ENCODE measurements at regions not wholly inside any gene's neighbourhood (a gene's known extent, or its start where the extent isn't known, plus 50 kb on each side); places are given as distances from the start of the nearest gene placed in this dataset.

GRCh38 chr12:13503094-13503835, 306.7 kb downstream of the EMP1 start:
- DNase-seq (ENCODE audit: low read depth) = no peak

- no peak for DNase-seq (ENCODE audit: low read depth)
Measured at GRCh38 chr12:13499008-13499407, 302.5 kb downstream of the EMP1 start.

DNA sequence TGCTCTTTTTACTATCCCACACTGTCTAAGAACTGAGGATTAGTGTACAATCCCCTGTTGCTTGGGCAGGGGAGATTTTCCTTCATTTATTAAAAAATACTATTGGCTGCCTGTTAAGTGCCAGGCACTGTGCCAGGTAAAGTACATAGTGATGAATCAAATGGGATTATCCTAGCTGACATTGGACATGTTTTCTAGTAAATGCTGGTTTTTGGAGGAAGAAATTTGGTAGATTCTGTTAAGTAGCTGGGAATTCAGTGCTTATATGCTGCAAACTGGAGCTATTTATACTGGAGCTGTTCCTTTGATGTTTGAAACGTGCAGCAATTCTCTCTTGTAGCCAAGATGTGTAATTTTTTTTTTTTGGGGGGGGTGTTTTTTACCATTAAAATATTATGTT, 299.6 kb downstream of the EMP1 start:
- no peak for DNase-seq (ENCODE audit: low read depth)

GRCh38 chr12:13489246-13489645, 292.7 kb downstream of the EMP1 start:
- DNase-seq (ENCODE audit: low read depth) = no peak

- DNase-seq (ENCODE audit: low read depth) = no peak
Measured at GRCh38 chr12:13487326-13487725, 290.8 kb downstream of the EMP1 start.

GRCh38 chr12:13486794-13487193, 290.3 kb downstream of the EMP1 start:
- DNase-seq (ENCODE audit: low read depth) = no peak

GRCh38 chr12:13478650-13479181, 282.2 kb downstream of the EMP1 start:
- no peak for DNase-seq (ENCODE audit: low read depth)

DNA sequence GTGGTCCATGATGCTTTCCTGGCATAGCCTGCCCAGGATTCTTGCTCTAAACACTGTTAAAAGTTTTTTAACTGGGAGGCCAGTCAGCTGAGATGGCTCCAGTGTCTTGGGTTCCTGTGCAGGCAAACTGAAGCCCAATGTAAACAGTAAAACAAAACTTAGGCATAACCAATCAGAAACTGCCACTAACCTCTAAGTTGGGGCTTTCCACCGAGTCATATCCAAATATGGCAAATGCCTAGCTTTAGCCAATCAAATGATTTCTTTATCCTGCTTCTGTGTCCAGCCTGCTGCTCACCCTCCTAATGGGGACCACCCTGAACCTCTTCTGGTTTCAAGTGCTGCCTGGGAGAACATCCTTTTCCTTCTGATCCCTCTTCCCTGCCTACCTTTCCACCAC, 277.9 kb downstream of the EMP1 start:
- no peak for DNase-seq (ENCODE audit: low read depth)

DNA sequence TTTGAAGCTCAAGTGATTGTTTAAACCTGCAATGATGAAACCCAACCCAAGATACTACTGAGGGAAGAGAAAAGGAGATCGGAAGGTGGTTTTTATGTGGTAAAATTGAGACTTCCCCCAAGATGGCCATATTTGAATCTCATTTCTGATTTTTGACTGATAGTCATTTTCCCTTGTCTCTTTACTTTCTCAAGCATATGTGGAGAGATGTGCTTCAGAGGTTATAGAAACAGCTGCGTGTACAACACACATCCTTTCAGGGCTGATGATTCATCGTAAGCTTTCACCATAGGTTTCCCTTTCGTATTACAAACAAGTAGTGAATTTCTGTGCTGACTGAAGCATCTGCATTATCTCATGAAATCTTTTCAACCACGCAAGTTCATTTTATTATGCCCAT, 276.2 kb downstream of the EMP1 start:
- no peak for DNase-seq (ENCODE audit: low read depth)

DNA sequence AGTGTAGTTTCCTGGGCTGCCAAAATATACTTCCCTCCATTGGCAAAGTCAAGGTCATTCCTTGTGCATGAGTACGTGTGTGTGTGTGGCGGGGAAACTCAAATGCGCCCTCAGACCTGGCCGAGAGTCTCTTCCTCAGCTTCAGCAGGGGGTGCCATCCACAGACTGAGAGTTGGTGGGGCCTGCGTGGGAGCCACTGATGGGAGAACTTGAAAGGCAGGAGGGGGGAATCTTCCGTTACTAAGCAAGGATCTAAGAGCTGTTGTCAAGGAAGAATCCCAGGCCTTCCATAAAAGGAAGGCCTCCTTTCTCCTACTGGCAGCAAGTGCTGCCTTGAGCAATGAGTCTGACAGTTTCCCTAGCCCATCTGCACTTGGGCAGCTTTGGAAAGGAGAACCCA, 274.9 kb downstream of the EMP1 start:
- no peak for DNase-seq (ENCODE audit: low read depth)

- DNase-seq (ENCODE audit: low read depth) = no peak
Measured at GRCh38 chr12:13465635-13466034, 269.1 kb downstream of the EMP1 start.

GRCh38 chr12:13463189-13463588, 266.7 kb downstream of the EMP1 start:
- DNase-seq (ENCODE audit: low read depth) = no peak

DNA sequence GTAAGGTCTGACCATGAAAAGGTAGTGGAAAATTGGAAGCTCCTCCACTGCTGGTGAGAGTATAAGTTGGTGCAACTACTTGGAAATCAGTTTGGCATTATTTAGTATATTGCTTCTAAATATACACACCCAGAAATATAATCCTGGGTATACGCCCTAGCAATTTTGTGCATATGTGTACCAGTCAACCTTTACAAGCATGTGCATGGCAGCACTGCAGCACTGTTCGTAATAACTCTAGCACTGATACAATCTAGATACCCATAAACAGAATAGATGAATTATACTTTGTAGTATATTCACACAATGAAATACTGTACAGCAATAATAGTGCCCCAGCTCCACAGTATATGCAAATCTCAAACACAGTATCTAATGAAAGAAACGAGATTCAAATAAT, 265.9 kb downstream of the EMP1 start:
- no peak for DNase-seq (ENCODE audit: low read depth)

DNA sequence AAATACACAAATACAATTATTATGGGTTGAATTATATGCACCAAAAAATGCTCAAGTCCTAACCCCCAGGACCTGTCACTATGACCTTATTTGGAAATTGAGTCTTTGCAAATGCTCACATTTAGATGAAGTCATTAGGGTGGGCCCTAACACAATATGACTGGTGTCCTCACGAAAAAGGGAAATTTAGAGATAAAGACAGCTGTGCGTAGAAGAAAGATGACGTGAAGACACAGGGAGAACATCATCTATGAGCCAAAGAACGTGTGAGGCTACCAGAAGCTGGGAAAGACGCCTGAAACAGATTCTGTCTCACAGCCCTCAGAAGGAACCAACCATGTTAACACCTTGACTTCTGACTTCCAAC, 259.2 kb downstream of the EMP1 start:
- DNase-seq (ENCODE audit: low read depth) = no peak

DNA sequence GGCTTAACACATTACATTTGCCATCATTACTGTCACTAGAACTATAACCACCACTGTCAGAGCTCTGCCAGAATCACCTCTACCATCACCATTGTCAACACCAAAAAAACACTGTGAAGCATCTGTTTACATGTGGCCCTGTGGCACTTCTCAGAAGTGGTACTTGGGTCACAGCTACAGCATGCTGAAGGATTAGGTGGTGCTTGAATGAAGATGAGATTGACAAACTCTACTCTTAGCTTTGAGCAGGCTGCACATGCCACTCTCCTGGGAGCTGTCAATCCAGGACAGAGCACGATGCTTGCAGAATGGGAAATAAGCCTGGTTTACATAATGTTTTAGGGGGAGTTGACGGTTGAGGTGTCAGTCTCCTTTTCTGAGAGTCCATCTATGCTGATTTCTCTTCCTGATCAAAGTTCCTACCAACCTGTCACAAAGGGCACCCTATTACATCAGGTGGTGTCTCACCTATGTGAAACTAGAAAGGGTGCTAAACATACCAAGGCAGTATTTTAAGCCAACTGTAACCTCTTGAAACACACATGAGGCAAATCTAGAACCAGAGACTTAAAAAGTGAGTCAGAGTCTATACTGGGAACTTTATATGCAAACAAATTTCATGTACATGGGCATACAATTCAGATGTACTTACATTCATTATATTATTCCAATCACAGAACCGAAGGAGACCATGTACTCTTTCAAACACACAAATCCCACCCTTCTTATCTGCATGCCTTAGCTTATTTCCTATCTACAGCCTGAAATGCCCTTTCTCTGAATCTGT, 258.7 kb downstream of the EMP1 start:
- no peak for DNase-seq (ENCODE audit: low read depth)

GRCh38 chr12:13452955-13453570, 256.5 kb downstream of the EMP1 start:
- DNase-seq (ENCODE audit: low read depth) = no peak

DNA sequence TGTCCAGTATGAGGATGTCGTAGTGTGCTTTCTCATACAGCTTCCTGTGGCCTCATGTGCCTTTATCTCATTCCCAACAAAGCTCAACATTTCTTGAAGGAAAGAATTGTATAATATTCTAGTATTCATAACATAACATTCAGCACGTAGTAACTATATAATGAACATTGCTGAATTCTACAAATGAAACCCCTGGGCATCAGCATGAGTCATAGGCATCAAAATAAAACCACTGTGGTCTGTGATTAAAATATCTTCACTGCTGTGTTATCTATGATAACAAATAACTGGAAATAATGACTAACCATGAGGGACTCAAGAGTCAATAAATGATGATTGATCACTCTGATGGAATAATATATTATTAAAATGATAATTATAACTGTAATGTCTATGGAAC, 255.2 kb downstream of the EMP1 start:
- DNase-seq (ENCODE audit: low read depth) = no peak

- no peak for DNase-seq (ENCODE audit: low read depth)
Measured at GRCh38 chr12:13450231-13451080, 253.9 kb downstream of the EMP1 start.

DNA sequence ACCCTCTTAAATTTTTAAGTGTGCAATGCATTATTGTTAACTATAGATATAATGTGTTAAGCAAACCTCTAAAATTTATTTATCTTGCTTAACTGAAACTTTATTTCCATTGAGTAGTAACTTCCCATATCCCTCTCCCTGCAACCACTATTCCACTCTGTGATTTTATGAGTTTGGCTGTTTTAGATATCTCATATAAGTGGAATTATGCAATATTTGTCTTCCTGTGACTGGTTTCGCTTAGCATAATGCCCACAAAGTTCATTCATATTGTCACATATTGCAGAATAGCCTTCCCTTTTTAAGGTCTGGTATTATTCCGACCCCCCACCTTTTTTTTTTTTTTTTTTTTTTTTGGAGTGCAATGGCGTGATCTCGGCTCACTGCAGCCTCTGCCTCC, 247.6 kb downstream of the EMP1 start:
- no peak for DNase-seq (ENCODE audit: low read depth)

- DNase-seq (ENCODE audit: low read depth) = no peak
Measured at GRCh38 chr12:13443498-13443897, 247.0 kb downstream of the EMP1 start.

- DNase-seq (ENCODE audit: low read depth) = no peak
Measured at GRCh38 chr12:13443028-13443427, 246.5 kb downstream of the EMP1 start.

GRCh38 chr12:13442457-13442856, 245.9 kb downstream of the EMP1 start:
- DNase-seq (ENCODE audit: low read depth) = no peak

All from activated T-helper 1 cell treated with Interleukin-2 at 50 U/mL for 16 hours (primary cell).